IMR-90 (cell line): ENCODE measurements at regions not wholly inside any gene's neighbourhood (a gene's known extent, or its start where the extent isn't known, plus 50 kb on each side); places are given as distances from the start of the nearest gene placed in this dataset.
"Not testable (repeated sequence)": the region's sequence is repeated elsewhere in the genome, so short reads cannot be mapped to it uniquely, and the experiment has no call there.

Source experiments
- ATAC-seq: fragments of 200-7000 bp; cut with Tn5 transposase; 2 replicates; pipeline ENCODE4 v1.9.1; 2020; ENCODE audit warnings: low read depth, mild to moderate bottlenecking, moderate library complexity
- BruUV-seq: library from RNA; stranded (reverse); fragments of 400-500 nt; replicated peaks from 2 replicates; lab custom pipeline; 2021; lab: Mats Ljungman, UMichigan
- CTCF ChIA-PET: fragments of 300-600 bp; formaldehyde crosslinking; extraction: SDS; loops from one replicate; lab custom pipeline; 2021; ENCODE audit warnings: antibody characterized with exemption; lab: Yijun Ruan, JAX
- POLR2A ChIA-PET: fragments of 300-600 bp; sonication (Branson Sonifier 250); formaldehyde crosslinking; loops from one replicate; lab custom pipeline; 2022; ENCODE audit warnings: antibody characterized with exemption; ENCODE audit not compliant: unreplicated experiment; lab: Charles Lee
- DNase-seq: peaks from one replicate; pipeline ENCODE4 v3.0.0; 2013
- H2AFZ ChIP-seq: replicated peaks from 2 replicates; pipeline ENCODE3; 2013; ENCODE audit warnings: low read length, mild to moderate bottlenecking; ENCODE audit not compliant: poor library complexity
- H2AK5ac ChIP-seq: 2 replicates; pipeline ENCODE4 v1.6.1; 2013; ENCODE audit warnings: low read depth, low read length, inconsistent platforms
- H2AK9ac ChIP-seq: replicated peaks from 2 replicates; pipeline ENCODE3; 2013; ENCODE audit warnings: mild to moderate bottlenecking, low read depth, low read length, moderate library complexity; ENCODE audit not compliant: poor library complexity
- H2BK120ac ChIP-seq: 2 replicates; pipeline ENCODE4 v1.6.1; 2013; ENCODE audit warnings: low read depth, low read length, inconsistent platforms
- H2BK15ac ChIP-seq: 3 replicates; pipeline ENCODE4 v1.6.1; 2013; ENCODE audit warnings: low read depth, low read length, inconsistent platforms
- H2BK20ac ChIP-seq: 2 replicates; pipeline ENCODE4 v1.6.1; 2013; ENCODE audit warnings: low read depth, mild to moderate bottlenecking, inconsistent platforms, low read length, moderate library complexity
- H2BK5ac ChIP-seq: 2 replicates; pipeline ENCODE4 v1.6.1; 2013; ENCODE audit warnings: mild to moderate bottlenecking, low read depth, low read length, inconsistent platforms; ENCODE audit not compliant: poor library complexity, severe bottlenecking
- H3K14ac ChIP-seq: replicated peaks from 2 replicates; pipeline ENCODE4 v1.6.1; 2013; ENCODE audit warnings: low read depth, low read length, inconsistent platforms
- H3K18ac ChIP-seq: 2 replicates; pipeline ENCODE4 v1.6.1; 2013; ENCODE audit warnings: low read depth, low read length, control low read depth
- H3K23ac ChIP-seq: 2 replicates; pipeline ENCODE4 v1.6.1; 2013; ENCODE audit warnings: low read depth, low read length, inconsistent platforms
- H3K27ac ChIP-seq: 2 replicates; pipeline ENCODE4 v1.5.1; 2013; ENCODE audit warnings: mild to moderate bottlenecking, control low read depth, low read length; ENCODE audit not compliant: insufficient read depth
- H3K27me3 ChIP-seq: 2 replicates; pipeline ENCODE4 v1.6.1; 2013; ENCODE audit warnings: low read length; ENCODE audit not compliant: control insufficient read depth, insufficient read depth
- H3K36me3 ChIP-seq: 2 replicates; pipeline ENCODE4 v1.6.1; 2013; ENCODE audit warnings: low read length, mixed read lengths; ENCODE audit not compliant: control insufficient read depth, insufficient read depth
- H3K4ac ChIP-seq: 2 replicates; pipeline ENCODE4 v1.6.1; 2013; ENCODE audit warnings: low read depth, low read length, inconsistent platforms
- H3K4me1 ChIP-seq: 2 replicates; pipeline ENCODE4 v1.6.1; 2013; ENCODE audit warnings: low read length, mixed read lengths; ENCODE audit not compliant: control insufficient read depth, insufficient read depth
- H3K4me2 ChIP-seq: 2 replicates; pipeline ENCODE4 v1.6.1; 2013; ENCODE audit warnings: low read depth, mild to moderate bottlenecking, control low read depth, low read length, moderate library complexity
- H3K4me3 ChIP-seq: 2 replicates; pipeline ENCODE4 v1.5.1; 2013; ENCODE audit warnings: low read depth, mild to moderate bottlenecking, control low read depth, low read length, moderate library complexity; ENCODE audit not compliant: insufficient read depth
- H3K56ac ChIP-seq: 2 replicates; pipeline ENCODE4 v1.6.1; 2013; ENCODE audit warnings: low read length, inconsistent platforms; ENCODE audit not compliant: insufficient read depth; ENCODE audit errors: extremely low read depth
- H3K79me1 ChIP-seq, 2 experiments: 2 replicates each; pipeline ENCODE4 v1.6.1; 2013; ENCODE audit warnings: low read length in 2 of 2, inconsistent platforms in 1 of 2, low read depth in 1 of 2
- H3K9ac ChIP-seq: 2 replicates; pipeline ENCODE4 v1.6.1; 2013; ENCODE audit warnings: low read depth, low read length, control low read depth
- H3K9me1 ChIP-seq: 2 replicates; pipeline ENCODE4 v1.6.1; 2013; ENCODE audit warnings: low read length, inconsistent platforms; ENCODE audit not compliant: insufficient read depth
- H3K9me3 ChIP-seq: 2 replicates; pipeline ENCODE4 v1.6.1; 2013; ENCODE audit warnings: low read length; ENCODE audit not compliant: control insufficient read depth, insufficient read depth
- H4K20me1 ChIP-seq: 2 replicates; pipeline ENCODE4 v1.6.1; 2013; ENCODE audit warnings: low read length, inconsistent platforms; ENCODE audit not compliant: insufficient read depth
- H4K5ac ChIP-seq: 2 replicates; pipeline ENCODE4 v1.6.1; 2013; ENCODE audit warnings: mild to moderate bottlenecking, low read depth, low read length, control low read depth
- H4K8ac ChIP-seq, 2 experiments: 2 replicates each; pipeline ENCODE4 v1.6.1; 2013; ENCODE audit warnings: low read depth in 2 of 2, low read length in 2 of 2, control low read depth in 1 of 2, inconsistent platforms in 1 of 2
- H4K91ac ChIP-seq: 2 replicates; pipeline ENCODE4 v1.6.1; 2013; ENCODE audit warnings: low read depth, low read length, inconsistent platforms; ENCODE audit not compliant: insufficient read depth
- WGBS, 2 experiments: methylation state at CpG; one replicate each; pipeline versions ENCODE4 v1.1.5 to v1.1.7; 2013; ENCODE audit warnings: missing lambda C conversion rate in 2 of 2; ENCODE audit not compliant: insufficient read length in 1 of 2; ENCODE audit errors: extremely low coverage in 2 of 2; 5-methylcytosine and 5-hydroxymethylcytosine counted together
- dilution Hi-C: fragments of 300-500 bp; cut with HindIII; formaldehyde crosslinking; loops from one replicate; pipeline ENCODE4 v1.14.3; 2018; ENCODE audit warnings: low sequenced_read_pairs; ENCODE audit not compliant: unreplicated experiment
- in situ Hi-C: fragments of 300-500 bp; cut with MboI; formaldehyde crosslinking; loops from 3 replicates; pipeline ENCODE4 v1.14.3; 2019; ENCODE audit warnings: low sequenced_read_pairs, inconsistent platforms, mixed read lengths
- intact Hi-C: fragments of 100-400 bp; cut with micrococcal nuclease; formaldehyde crosslinking; loops from 2 replicates; pipeline ENCODE4 v1.10.0; 2022

DNA sequence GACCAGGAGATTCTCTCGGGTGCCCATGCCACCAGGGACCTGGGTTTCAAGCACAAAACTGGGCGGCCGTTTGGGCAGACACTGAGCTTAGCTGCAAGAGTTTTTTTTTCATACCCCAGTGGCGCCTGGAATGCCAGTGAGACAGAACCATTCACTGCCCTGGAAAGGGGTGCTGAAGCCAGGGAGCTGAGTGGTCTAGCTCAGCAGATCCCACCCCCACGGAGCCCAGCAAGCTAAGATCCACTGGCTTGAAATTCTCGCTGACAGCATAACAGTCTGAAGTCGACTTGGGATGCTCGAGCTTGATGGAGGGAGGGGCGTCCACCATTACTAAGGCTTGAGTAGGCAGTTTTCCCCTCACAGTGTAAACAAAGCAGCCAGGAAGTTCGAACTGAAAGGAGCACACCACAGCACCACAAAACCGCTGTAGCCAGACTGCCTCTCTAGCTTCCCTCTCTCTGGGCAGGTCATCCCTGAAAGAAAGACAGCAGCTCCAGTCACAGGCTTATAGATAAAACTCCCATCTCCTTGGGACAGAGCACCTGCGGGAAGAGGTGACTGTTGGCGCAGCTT is 157.7 kb downstream of the GIPC2 start:
- H3K18ac ChIP-seq, result peak overlapping the region; percentile 31; the same call in 1 of the 2 replicates
- 90% methylated on average over 2 of the region's 13 CpGs; no CpG with 5 or more reads in 1 of the 2 experiments for whole genome bisulfite sequencing, 2 experiments
- not testable (repeated sequence) for H3K27ac ChIP-seq

More for the DNA sequence above, 157.7 kb downstream of the GIPC2 start:
- H2BK15ac ChIP-seq, dilution Hi-C loops, H4K20me1 ChIP-seq, H3K36me3 ChIP-seq, H3K9ac ChIP-seq, H2AK9ac ChIP-seq, H3K23ac ChIP-seq, in situ Hi-C loops, intact Hi-C loops, POLR2A ChIA-PET, H3K79me1 ChIP-seq, H2BK120ac ChIP-seq, H2BK5ac ChIP-seq, H3K4ac ChIP-seq, BruUV-seq, H4K91ac ChIP-seq, H3K4me1 ChIP-seq, H3K9me3 ChIP-seq, H2AK5ac ChIP-seq, H3K56ac ChIP-seq, H3K9me1 ChIP-seq, H3K4me3 ChIP-seq, CTCF ChIA-PET, H2BK20ac ChIP-seq, H3K27me3 ChIP-seq: not testable (repeated sequence)
- Histone ChIP-seq H2AFZ (peak overlapping the region; percentile 77), H4K5ac (peak overlapping the region; percentile 91; the same call in 1 of the 2 replicates), H3K14ac (peak overlapping the region; percentile 63; the same call in 1 of the 2 replicates), H4K8ac (peak overlapping the region; percentile 41 to 76; a peak in 2 of 4 replicates), H3K4me2 (peak overlapping the region; percentile 78; the same call in 1 of the 2 replicates)
- ATAC-seq (peak; percentile 42; the same call in 1 of the 2 replicates), DNase-seq (peak; percentile 37)
